ENCODE measurements at regions not wholly inside any gene's neighbourhood (a gene's known extent, or its start where the extent isn't known, plus 50 kb on each side); places are given as distances from the start of the nearest gene placed in this dataset.
"Not testable (repeated sequence)": the region's sequence is repeated elsewhere in the genome, so short reads cannot be mapped to it uniquely, and the experiment has no call there.

- TF ChIP-seq POLR2A (IDR thresholded peaks at IDR 0.05); CTCF (IDR thresholded peaks at IDR 0.05 in 4 of 5, conservative IDR thresholded peaks at IDR 0.05 in 1 of 5): not testable (repeated sequence)
Observed at GRCh38 chr5:57713535-57713934, 230.9 kb upstream of the ACTBL2 start.
